ENCODE measurements at regions not wholly inside any gene's neighbourhood (a gene's known extent, or its start where the extent isn't known, plus 50 kb on each side); places are given as distances from the start of the nearest gene placed in this dataset.

GRCh38 chr14:71595441-71595840, 336.8 kb upstream of the RGS6 start:
- DNase-seq (no peak), ATAC-seq (ENCODE audit: low read depth in 2 of 2) (no peak)
- Histone ChIP-seq H3K4me1 (ENCODE audit: control insufficient read depth, insufficient read depth, low read length, poor library complexity, severe bottlenecking) (peaks cover 25% of the 10 kb centered on the region), H3K27me3 (ENCODE audit: control insufficient read depth, insufficient read depth, low read length) (no peaks in the 10 kb centered on the region), H3K9me3 (ENCODE audit: control insufficient read depth in 2 of 2, low read length in 2 of 2) (no peaks in the 10 kb centered on the region), H3K36me3 (ENCODE audit: control insufficient read depth, insufficient read depth, low read length) (peaks cover 4% of the 10 kb centered on the region), H3K27ac (ENCODE audit: insufficient read depth, low read length, poor library complexity, severe bottlenecking) (no peak overlapping the region), H3K4me3 (ENCODE audit: low read depth, low read length) (no peak overlapping the region)
- H3K9me3 Mint-ChIP-seq = peaks cover 0 to 6% (median 2%) of the 10 kb centered on the region in 7 donors
- peaks cover 39 to 63% (median 52%) of the 10 kb centered on the region in 4 donors for H3K4me1 Mint-ChIP-seq
- H3K27me3 Mint-ChIP-seq = no peaks in the 10 kb centered on the region
- H3K27ac Mint-ChIP-seq = peak overlapping the region in 2 of 3 donors; percentile 33 to 52
- H3K36me3 Mint-ChIP-seq = peaks cover 24% of the 10 kb centered on the region
- H3K4me3 Mint-ChIP-seq = peak overlapping the region in 2 of 4 donors; percentile 4 to 39

- peaks cover 4% of the 10 kb centered on the region for H3K36me3 ChIP-seq (ENCODE audit: control insufficient read depth, insufficient read depth, low read length)
- H3K9me3 ChIP-seq (ENCODE audit: control insufficient read depth in 2 of 2, low read length in 2 of 2) = no peaks in the 10 kb centered on the region
- peaks cover 34% of the 10 kb centered on the region for H3K36me3 Mint-ChIP-seq
- H3K27ac Mint-ChIP-seq = peak overlapping the region; percentile 39 to 77 (median 67)
- H3K4me1 Mint-ChIP-seq = peaks cover 34 to 57% (median 44%) of the 10 kb centered on the region in 4 donors
- peaks cover 0 to 23% (median 2%) of the 10 kb centered on the region in 7 donors for H3K9me3 Mint-ChIP-seq
- no peak overlapping the region for H3K4me3 ChIP-seq (ENCODE audit: low read depth, low read length)
- ATAC-seq (ENCODE audit: low read depth in 2 of 2) (peak in 1 of 2 donors; percentile 14), DNase-seq (no peak)
- no peaks in the 10 kb centered on the region for H3K27me3 Mint-ChIP-seq
- no peaks in the 10 kb centered on the region for H3K27me3 ChIP-seq (ENCODE audit: control insufficient read depth, insufficient read depth, low read length)
- peaks cover 17% of the 10 kb centered on the region for H3K4me1 ChIP-seq (ENCODE audit: control insufficient read depth, insufficient read depth, low read length, poor library complexity, severe bottlenecking)
- H3K27ac ChIP-seq (ENCODE audit: insufficient read depth, low read length, poor library complexity, severe bottlenecking) = no peak overlapping the region
- H3K4me3 Mint-ChIP-seq = peak overlapping the region in 1 of 4 donors; percentile 8
Measured at GRCh38 chr14:71597287-71597920, 334.8 kb upstream of the RGS6 start.

GRCh38 chr14:71597955-71598660, 334.1 kb upstream of the RGS6 start:
- Histone ChIP-seq H3K9me3 (ENCODE audit: control insufficient read depth in 2 of 2, low read length in 2 of 2) (no peaks in the 10 kb centered on the region), H3K27me3 (ENCODE audit: control insufficient read depth, insufficient read depth, low read length) (no peaks in the 10 kb centered on the region), H3K27ac (ENCODE audit: insufficient read depth, low read length, poor library complexity, severe bottlenecking) (no peak overlapping the region), H3K36me3 (ENCODE audit: control insufficient read depth, insufficient read depth, low read length) (peaks cover 4% of the 10 kb centered on the region), H3K4me3 (ENCODE audit: low read depth, low read length) (peak overlapping the region; percentile 21), H3K4me1 (ENCODE audit: control insufficient read depth, insufficient read depth, low read length, poor library complexity, severe bottlenecking) (peaks cover 16% of the 10 kb centered on the region)
- Mint-ChIP-seq H3K36me3 (peaks cover 34% of the 10 kb centered on the region), H3K27ac (peak overlapping the region; percentile 39 to 77 (median 67)), H3K9me3 (peaks cover 0 to 23% (median 4%) of the 10 kb centered on the region in 7 donors), H3K27me3 (no peaks in the 10 kb centered on the region), H3K4me1 (peaks cover 34 to 60% (median 47%) of the 10 kb centered on the region in 4 donors), H3K4me3 (peak overlapping the region in 1 of 4 donors; percentile 8)
- peak in 1 of 3 donors; percentile 41 for DNase-seq
- peak in 1 of 2 donors; percentile 37 for ATAC-seq (ENCODE audit: low read depth in 2 of 2)

GRCh38 chr14:71600309-71600708, 331.9 kb upstream of the RGS6 start:
- H3K27ac Mint-ChIP-seq = no peak overlapping the region
- peaks cover 33% of the 10 kb centered on the region for H3K36me3 Mint-ChIP-seq
- no peak overlapping the region for H3K4me3 Mint-ChIP-seq
- ATAC-seq (ENCODE audit: low read depth in 2 of 2) (no peak), DNase-seq (no peak)
- no peaks in the 10 kb centered on the region for H3K27me3 ChIP-seq (ENCODE audit: control insufficient read depth, insufficient read depth, low read length)
- peaks cover 4% of the 10 kb centered on the region for H3K36me3 ChIP-seq (ENCODE audit: control insufficient read depth, insufficient read depth, low read length)
- H3K9me3 Mint-ChIP-seq = peaks cover 2 to 31% (median 7%) of the 10 kb centered on the region in 7 donors
- peaks cover 24 to 51% (median 41%) of the 10 kb centered on the region in 4 donors for H3K4me1 Mint-ChIP-seq
- H3K27ac ChIP-seq (ENCODE audit: insufficient read depth, low read length, poor library complexity, severe bottlenecking) = no peak overlapping the region
- H3K9me3 ChIP-seq (ENCODE audit: control insufficient read depth in 2 of 2, low read length in 2 of 2) = peaks cover 0 to 1% of the 10 kb centered on the region in 2 experiments
- H3K4me1 ChIP-seq (ENCODE audit: control insufficient read depth, insufficient read depth, low read length, poor library complexity, severe bottlenecking) = peaks cover 9% of the 10 kb centered on the region
- H3K27me3 Mint-ChIP-seq = no peaks in the 10 kb centered on the region
- H3K4me3 ChIP-seq (ENCODE audit: low read depth, low read length) = no peak overlapping the region

GRCh38 chr14:71602524-71602923, 329.7 kb upstream of the RGS6 start:
- H3K27me3 Mint-ChIP-seq = no peaks in the 10 kb centered on the region

GRCh38 chr14:71604231-71604630, 328.0 kb upstream of the RGS6 start:
- peaks cover 4% of the 10 kb centered on the region for H3K36me3 ChIP-seq (ENCODE audit: control insufficient read depth, insufficient read depth, low read length)
- H3K9me3 ChIP-seq (ENCODE audit: control insufficient read depth in 2 of 2, low read length in 2 of 2) = peaks cover 0 to 1% of the 10 kb centered on the region in 2 experiments
- Mint-ChIP-seq H3K27me3 (no peaks in the 10 kb centered on the region), H3K4me3 (no peak overlapping the region), H3K27ac (no peak overlapping the region), H3K4me1 (peaks cover 29 to 45% (median 38%) of the 10 kb centered on the region in 4 donors), H3K9me3 (peaks cover 2 to 32% (median 7%) of the 10 kb centered on the region in 7 donors), H3K36me3 (peaks cover 30% of the 10 kb centered on the region)
- no peak overlapping the region for H3K4me3 ChIP-seq (ENCODE audit: low read depth, low read length)
- no peak for ATAC-seq (ENCODE audit: low read depth in 2 of 2)
- no peak overlapping the region for H3K27ac ChIP-seq (ENCODE audit: insufficient read depth, low read length, poor library complexity, severe bottlenecking)
- no peaks in the 10 kb centered on the region for H3K4me1 ChIP-seq (ENCODE audit: control insufficient read depth, insufficient read depth, low read length, poor library complexity, severe bottlenecking)
- DNase-seq = no peak
- no peaks in the 10 kb centered on the region for H3K27me3 ChIP-seq (ENCODE audit: control insufficient read depth, insufficient read depth, low read length)

More at GRCh38 chr14:71602524-71602923, 329.7 kb upstream of the RGS6 start:
- H3K27ac ChIP-seq (ENCODE audit: insufficient read depth, low read length, poor library complexity, severe bottlenecking) = no peak overlapping the region
- Mint-ChIP-seq H3K4me3 (no peak overlapping the region), H3K4me1 (peaks cover 39 to 53% (median 43%) of the 10 kb centered on the region in 4 donors), H3K36me3 (peaks cover 39% of the 10 kb centered on the region), H3K9me3 (peaks cover 3 to 32% (median 7%) of the 10 kb centered on the region in 7 donors), H3K27ac (no peak overlapping the region)
- peaks cover 0 to 1% of the 10 kb centered on the region in 2 experiments for H3K9me3 ChIP-seq (ENCODE audit: control insufficient read depth in 2 of 2, low read length in 2 of 2)
- no peak overlapping the region for H3K4me3 ChIP-seq (ENCODE audit: low read depth, low read length)
- ATAC-seq (ENCODE audit: low read depth in 2 of 2) (no peak), DNase-seq (no peak)
- H3K27me3 ChIP-seq (ENCODE audit: control insufficient read depth, insufficient read depth, low read length) = no peaks in the 10 kb centered on the region
- H3K36me3 ChIP-seq (ENCODE audit: control insufficient read depth, insufficient read depth, low read length) = peaks cover 4% of the 10 kb centered on the region
- H3K4me1 ChIP-seq (ENCODE audit: control insufficient read depth, insufficient read depth, low read length, poor library complexity, severe bottlenecking) = peaks cover 7% of the 10 kb centered on the region

- no peak overlapping the region for H3K27ac ChIP-seq (ENCODE audit: insufficient read depth, low read length, poor library complexity, severe bottlenecking)
- peaks cover 0 to 1% of the 10 kb centered on the region in 2 experiments for H3K9me3 ChIP-seq (ENCODE audit: control insufficient read depth in 2 of 2, low read length in 2 of 2)
- Mint-ChIP-seq H3K4me3 (peak overlapping the region in 1 of 4 donors; percentile 34), H3K27ac (peak overlapping the region in 1 of 3 donors; percentile 27), H3K9me3 (peaks cover 2 to 20% (median 4%) of the 10 kb centered on the region in 7 donors), H3K27me3 (no peaks in the 10 kb centered on the region), H3K36me3 (peaks cover 16% of the 10 kb centered on the region), H3K4me1 (peaks cover 24 to 34% (median 30%) of the 10 kb centered on the region in 4 donors)
- ATAC-seq (ENCODE audit: low read depth in 2 of 2) (peak in 1 of 2 donors; percentile 44), DNase-seq (peak in 2 of 3 donors; percentile 4 to 45)
- no peak overlapping the region for H3K4me3 ChIP-seq (ENCODE audit: low read depth, low read length)
- no peaks in the 10 kb centered on the region for H3K4me1 ChIP-seq (ENCODE audit: control insufficient read depth, insufficient read depth, low read length, poor library complexity, severe bottlenecking)
- no peaks in the 10 kb centered on the region for H3K36me3 ChIP-seq (ENCODE audit: control insufficient read depth, insufficient read depth, low read length)
- no peaks in the 10 kb centered on the region for H3K27me3 ChIP-seq (ENCODE audit: control insufficient read depth, insufficient read depth, low read length)
Measured at GRCh38 chr14:71606064-71606463, 326.2 kb upstream of the RGS6 start.

Data from CD4-positive, CD25-positive, alpha-beta regulatory T cell (primary cell).